GM21723 (cell line): ENCODE measurements at regions not wholly inside any gene's neighbourhood (a gene's known extent, or its start where the extent isn't known, plus 50 kb on each side); places are given as distances from the start of the nearest gene placed in this dataset.

Experiments used
- ATAC-seq: cut with Tn5 transposase; IDR thresholded peaks from one replicate; pipeline ENCODE4 v1.9.1; 2021; ENCODE audit warnings: mild to moderate bottlenecking, moderate library complexity; ENCODE audit not compliant: unreplicated experiment

- no peak for ATAC-seq
Observed at GRCh38 chr11:131185915-131186314, 184.5 kb upstream of the NTM start.

- peak; percentile 93 for ATAC-seq
Observed at GRCh38 chr11:131186629-131187101, 183.8 kb upstream of the NTM start.

DNA sequence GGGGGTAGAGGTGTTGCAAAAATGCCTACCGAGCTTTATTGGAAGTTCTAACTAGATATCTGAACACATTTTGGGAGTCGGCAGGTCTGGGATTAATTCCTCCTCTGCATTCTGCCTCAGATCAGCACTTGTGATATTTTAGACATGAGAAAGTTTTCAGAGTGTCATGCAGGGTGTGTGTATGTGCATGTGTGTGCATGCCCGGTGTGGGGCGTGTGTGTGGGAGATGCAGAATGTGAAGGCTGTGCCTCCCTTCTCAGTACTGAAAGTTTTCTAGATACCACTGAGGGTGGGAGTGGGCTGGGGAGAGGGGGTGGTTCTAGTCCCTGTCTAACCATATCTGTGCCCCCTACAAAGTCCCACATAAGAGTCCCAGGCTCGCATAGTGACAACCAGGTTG lies 180.0 kb upstream of the NTM start:
- ATAC-seq = no peak

DNA sequence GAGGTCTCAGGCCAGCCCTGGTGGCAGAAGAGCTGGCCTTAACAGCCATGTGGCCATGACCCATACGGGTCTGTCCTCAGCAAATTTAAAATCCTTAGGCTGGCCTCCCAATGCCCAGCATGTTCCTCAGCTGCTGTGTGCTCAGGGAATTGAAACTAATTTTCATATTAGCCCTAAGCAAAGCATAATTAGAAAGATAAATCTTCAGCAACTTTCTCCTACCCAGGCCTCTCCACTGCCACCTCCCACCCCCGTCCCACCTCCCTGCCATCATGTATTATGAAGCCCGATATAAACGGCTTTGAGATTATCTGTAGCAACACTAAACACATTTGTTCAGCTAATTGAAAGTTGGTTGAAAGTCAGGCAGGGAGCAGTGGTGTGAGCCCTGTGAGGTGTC lies 178.8 kb upstream of the NTM start:
- ATAC-seq = no peak

- ATAC-seq = no peak
Observed at GRCh38 chr11:131192628-131193027, 177.8 kb upstream of the NTM start.

DNA sequence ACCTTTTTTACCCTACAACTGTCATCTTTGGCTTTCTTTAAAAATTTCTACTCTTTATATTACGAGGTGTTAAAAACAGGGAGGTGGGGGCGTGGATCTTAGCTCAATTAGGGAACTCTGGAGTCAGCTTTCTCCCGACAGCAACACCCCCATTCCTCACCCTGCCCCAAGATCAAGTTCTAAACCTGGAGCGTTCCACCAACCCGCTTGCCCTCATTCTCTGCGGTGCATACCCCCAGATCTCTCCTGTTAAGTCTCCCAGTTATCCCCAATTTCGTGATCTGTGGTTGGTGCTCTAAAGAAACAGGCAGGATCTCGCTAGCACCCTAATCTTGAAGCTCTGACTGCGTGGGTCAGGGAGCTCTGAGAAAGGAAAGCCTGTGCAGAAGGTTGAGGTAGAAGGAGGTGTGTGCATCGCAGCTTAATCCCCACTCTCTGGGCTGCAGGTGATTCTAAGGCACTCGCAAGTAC lies 177.3 kb upstream of the NTM start:
- no peak for ATAC-seq

DNA sequence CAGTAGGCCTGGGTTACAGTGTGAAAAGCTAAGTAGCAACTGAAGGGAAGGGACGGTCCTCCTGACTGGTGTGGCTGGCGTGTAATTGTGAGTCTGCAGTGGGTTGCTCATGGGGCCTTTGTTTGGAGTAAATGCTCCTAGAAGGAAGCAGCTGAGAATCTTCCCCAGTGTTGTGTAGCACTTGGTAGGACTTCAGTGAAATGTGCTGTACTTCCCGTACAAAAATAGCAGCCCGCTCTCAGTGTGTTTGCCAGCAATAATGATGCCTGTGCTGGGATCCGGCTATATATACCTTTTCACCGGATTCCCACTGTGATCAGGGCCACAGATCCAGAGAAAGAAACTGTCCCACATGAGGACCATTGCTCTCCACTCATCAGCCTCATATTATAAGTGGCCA lies 175.7 kb upstream of the NTM start:
- ATAC-seq = no peak

GRCh38 chr11:131195661-131196517 lies 174.5 kb upstream of the NTM start:
- ATAC-seq = no peak

- ATAC-seq = no peak
Observed at GRCh38 chr11:131198161-131199014, 172.0 kb upstream of the NTM start.

DNA sequence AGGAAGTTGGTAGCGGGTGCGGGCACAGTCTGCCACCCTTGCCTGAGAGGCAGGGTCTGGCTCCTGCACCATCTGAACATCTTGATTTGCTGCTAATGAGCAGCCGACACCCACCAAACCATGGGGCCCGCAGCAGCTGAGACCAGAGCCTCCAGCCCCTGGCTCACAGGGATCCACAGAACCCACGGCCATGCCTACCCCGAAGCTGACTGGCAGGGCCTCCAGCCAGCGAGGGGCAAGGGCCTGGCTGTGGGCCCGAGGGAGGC lies 171.5 kb upstream of the NTM start:
- ATAC-seq = no peak

DNA sequence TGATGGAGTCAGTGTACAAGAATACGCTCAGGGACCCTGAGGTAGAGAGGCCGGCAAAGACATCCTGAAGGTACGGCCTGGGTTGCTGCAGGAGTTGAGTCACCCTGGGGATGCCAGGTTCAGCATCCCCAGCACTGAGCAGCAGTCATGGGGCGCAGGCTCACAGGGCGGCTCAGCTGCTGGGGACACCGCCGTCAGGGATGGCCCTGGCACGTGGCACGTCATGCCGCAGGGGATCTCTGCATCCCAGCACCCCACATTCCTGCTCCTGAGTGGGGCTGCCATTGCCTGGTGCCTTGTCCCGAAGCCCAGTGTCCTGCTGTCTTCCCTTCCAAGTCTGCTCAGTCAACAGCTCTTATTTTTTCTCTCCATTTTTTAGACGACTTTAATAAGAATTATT lies 168.7 kb upstream of the NTM start:
- ATAC-seq = no peak

DNA sequence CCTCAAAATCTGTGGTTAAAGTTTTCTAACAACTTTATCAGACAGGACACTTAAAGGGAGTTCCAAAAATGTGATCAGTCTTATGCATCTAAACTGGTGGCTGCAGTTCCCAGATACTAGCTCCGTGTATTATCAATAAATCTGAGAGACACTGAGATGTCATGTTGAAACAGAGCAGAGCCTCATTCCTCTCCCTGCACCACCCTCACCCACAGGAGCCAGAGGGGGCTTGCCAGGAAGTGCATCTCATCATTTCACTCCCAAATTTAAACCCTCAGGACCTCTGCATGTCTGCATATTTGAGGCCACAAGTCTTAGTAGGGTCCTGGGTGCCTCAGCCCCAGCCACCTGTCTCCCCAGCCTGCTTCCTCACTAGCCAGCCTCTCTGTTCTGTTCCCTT lies 167.4 kb upstream of the NTM start:
- no peak for ATAC-seq

DNA sequence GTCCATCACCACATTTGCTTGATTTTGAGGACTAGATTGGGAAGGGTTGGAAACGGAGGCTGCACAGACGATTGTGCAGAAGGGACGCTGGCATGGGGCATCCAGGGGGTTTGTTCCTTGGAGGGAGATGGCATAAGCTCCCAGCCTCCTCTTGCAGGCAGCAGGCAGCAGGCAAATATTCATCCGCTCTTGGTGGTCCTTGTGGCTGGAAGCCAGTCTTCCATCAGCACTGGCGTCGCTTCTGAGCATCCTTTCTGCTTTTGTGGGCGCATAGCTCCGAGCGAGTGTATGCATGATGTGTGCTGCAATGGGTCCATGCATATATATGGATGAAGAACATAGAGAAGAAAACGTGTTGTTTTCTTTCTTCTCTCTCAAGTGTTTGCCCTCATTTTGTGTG lies 166.1 kb upstream of the NTM start:
- no peak for ATAC-seq

GRCh38 chr11:131204765-131205380 lies 165.5 kb upstream of the NTM start:
- no peak for ATAC-seq

DNA sequence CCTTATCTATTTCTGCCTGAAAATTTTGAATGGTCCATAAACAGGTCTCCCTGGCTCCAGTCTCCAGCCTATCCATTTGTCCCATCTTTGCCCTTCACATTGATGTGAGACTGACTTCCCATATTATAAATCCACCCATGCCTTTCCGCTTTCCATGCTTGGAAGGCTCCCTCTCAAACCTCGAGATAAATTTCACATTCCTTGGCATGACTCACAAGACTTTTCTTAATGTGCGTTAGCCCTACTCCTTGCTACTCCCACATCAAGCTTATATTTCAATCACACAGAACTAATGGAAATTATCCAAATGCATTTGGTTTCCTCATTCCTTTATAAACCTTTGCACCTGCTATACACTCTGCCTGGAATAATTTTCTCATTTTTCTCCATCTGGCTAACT lies 163.7 kb upstream of the NTM start:
- ATAC-seq = no peak

DNA sequence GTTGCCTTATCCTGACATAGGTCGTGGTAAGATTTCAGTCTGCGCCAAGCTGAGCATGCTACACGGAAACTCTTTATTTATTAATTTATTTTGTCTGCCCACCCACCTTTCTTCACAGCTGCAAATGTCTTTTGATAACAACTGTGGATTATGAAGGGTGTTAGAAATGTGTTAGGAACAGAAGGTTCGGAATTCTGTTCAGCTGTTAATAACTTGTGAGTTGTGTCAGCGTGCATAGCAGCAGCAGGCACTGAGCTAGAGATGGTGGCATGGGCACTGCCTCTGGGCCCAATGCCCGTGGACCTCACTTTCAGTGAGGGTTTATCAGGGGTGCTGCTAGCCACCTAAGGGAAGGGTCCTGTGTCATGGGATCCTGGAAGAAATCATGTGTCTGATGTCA lies 162.5 kb upstream of the NTM start:
- ATAC-seq = no peak

- ATAC-seq = no peak
Observed at GRCh38 chr11:131217313-131218310, 152.8 kb upstream of the NTM start.

DNA sequence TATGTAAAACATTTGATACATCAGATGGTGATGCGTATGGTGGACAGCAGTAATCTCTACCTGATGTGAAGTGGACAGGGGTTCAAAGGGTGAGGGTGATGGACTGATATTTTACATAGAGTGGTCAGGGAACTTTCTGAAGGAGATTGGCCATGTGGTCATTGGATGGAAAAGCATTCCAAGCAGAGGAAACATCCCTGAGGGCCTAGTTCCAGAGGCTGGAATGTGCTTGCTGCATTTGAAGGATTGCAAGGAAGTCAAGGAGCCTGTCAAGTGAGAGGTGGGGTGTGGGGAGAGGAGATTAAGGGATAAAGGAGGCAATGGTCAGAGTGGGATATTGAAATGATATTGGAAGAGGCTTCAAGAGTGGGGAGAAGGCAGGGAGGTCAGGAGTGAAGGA lies 151.9 kb upstream of the NTM start:
- no peak for ATAC-seq

GRCh38 chr11:131219646-131220045 lies 150.8 kb upstream of the NTM start:
- no peak for ATAC-seq

GRCh38 chr11:131223198-131223991 lies 147.0 kb upstream of the NTM start:
- ATAC-seq = no peak
